Prostate gland (tissue), 2 donors: ENCODE measurements at regions not wholly inside any gene's neighbourhood (a gene's known extent, or its start where the extent isn't known, plus 50 kb on each side); places are given as distances from the start of the nearest gene placed in this dataset.

Experiments used
- CTCF ChIP-seq, 4 experiments: fragments of 200-600 bp in 2 of 4; fragments of 450-650 bp in 2 of 4; sonication (generic) in 2 of 4; IDR thresholded peaks; 1 replicate in 3 of 4; 2 replicates in 1 of 4; pipeline ENCODE4 v1.5.1; 2016 to 2019; ENCODE audit warnings: antibody characterized with exemption in 4 of 4, mild to moderate bottlenecking in 2 of 4, moderate library complexity in 2 of 4
- POLR2A ChIP-seq: fragments of 450-650 bp; IDR thresholded peaks from one replicate; pipeline ENCODE4 v1.6.1; 2016; ENCODE audit warnings: antibody characterized with exemption, mild to moderate bottlenecking
- POLR2AphosphoS5 ChIP-seq: sonication (generic); formaldehyde crosslinking; IDR thresholded peaks from one replicate; pipeline ENCODE4 v1.6.1; 2017; ENCODE audit warnings: antibody characterized with exemption

GRCh38 chr1:58352476-58353092 is 193.9 kb downstream of the OMA1 start:
- TF ChIP-seq CTCF (IDR thresholded peaks at IDR 0.05) (no peak), POLR2AphosphoS5 (no peak), POLR2A (no peak)
